T-helper 1 cell treated with Interleukin-12 subunit alpha and Interleukin-12 subunit beta and Interleukin-4 antibody, amounts not matched to agents 30 μg/mL and 1 μg/mL, for 36 hours (primary cell): ENCODE measurements at regions not wholly inside any gene's neighbourhood (a gene's known extent, or its start where the extent isn't known, plus 50 kb on each side); places are given as distances from the start of the nearest gene placed in this dataset.
"Not testable (repeated sequence)": the region's sequence is repeated elsewhere in the genome, so short reads cannot be mapped to it uniquely, and the experiment has no call there.

Experiments
- H3K27ac Mint-ChIP-seq: one replicate; pipeline ENCODE4 v1.8.0; 2021; ENCODE audit warnings: mild to moderate bottlenecking, mixed read lengths
- H3K27me3 Mint-ChIP-seq: one replicate; pipeline ENCODE4 v1.8.0; 2021; ENCODE audit warnings: low read depth, mixed read lengths
- H3K36me3 Mint-ChIP-seq: one replicate; pipeline ENCODE4 v1.8.0; 2021; ENCODE audit warnings: low read depth, mixed read lengths
- H3K4me1 Mint-ChIP-seq: one replicate; pipeline ENCODE4 v1.8.0; 2021; ENCODE audit warnings: low read depth, mixed read lengths
- H3K4me3 Mint-ChIP-seq: one replicate; pipeline ENCODE4 v1.8.0; 2021; ENCODE audit warnings: mild to moderate bottlenecking, moderate library complexity, mixed read lengths
- H3K9me3 Mint-ChIP-seq: one replicate; pipeline ENCODE4 v1.8.0; 2021; ENCODE audit warnings: mixed read lengths

GRCh38 chr16:5916711-5917191, 819.2 kb upstream of the EEF2KMT start:
- H3K4me1 Mint-ChIP-seq, result no peaks in the 10 kb centered on the region
- no peaks in the 10 kb centered on the region for H3K36me3 Mint-ChIP-seq
- H3K9me3 Mint-ChIP-seq, result peaks cover 26% of the 10 kb centered on the region
- no peaks in the 10 kb centered on the region for H3K27me3 Mint-ChIP-seq
- H3K4me3 Mint-ChIP-seq, result no peak overlapping the region
- H3K27ac Mint-ChIP-seq, result no peak overlapping the region

- H3K4me1 Mint-ChIP-seq, result no peaks in the 10 kb centered on the region
- no peak overlapping the region for H3K27ac Mint-ChIP-seq
- H3K4me3 Mint-ChIP-seq, result no peak overlapping the region
Measured at GRCh38 chr16:5911241-5911640, 813.6 kb upstream of the EEF2KMT start.

GRCh38 chr16:5909556-5909955, 812.0 kb upstream of the EEF2KMT start:
- not testable (repeated sequence) for H3K27ac Mint-ChIP-seq, H3K4me1 Mint-ChIP-seq, H3K27me3 Mint-ChIP-seq, H3K4me3 Mint-ChIP-seq, H3K36me3 Mint-ChIP-seq
- peaks cover 21% of the 10 kb centered on the region for H3K9me3 Mint-ChIP-seq

More at GRCh38 chr16:5911241-5911640, 813.6 kb upstream of the EEF2KMT start:
- Mint-ChIP-seq H3K9me3 (peaks cover 10% of the 10 kb centered on the region), H3K27me3 (no peaks in the 10 kb centered on the region), H3K36me3 (no peaks in the 10 kb centered on the region)

- Mint-ChIP-seq H3K27me3 (no peaks in the 10 kb centered on the region), H3K9me3 (peaks cover 18% of the 10 kb centered on the region), H3K27ac (no peak overlapping the region), H3K4me3 (no peak overlapping the region), H3K4me1 (no peaks in the 10 kb centered on the region), H3K36me3 (no peaks in the 10 kb centered on the region)
Measured at GRCh38 chr16:5907544-5907943, 809.9 kb upstream of the EEF2KMT start.

- no peaks in the 10 kb centered on the region for H3K36me3 Mint-ChIP-seq
- H3K4me3 Mint-ChIP-seq, result no peak overlapping the region
- H3K27me3 Mint-ChIP-seq, result no peaks in the 10 kb centered on the region
- no peak overlapping the region for H3K27ac Mint-ChIP-seq
- no peaks in the 10 kb centered on the region for H3K4me1 Mint-ChIP-seq
- H3K9me3 Mint-ChIP-seq, result peaks cover 25% of the 10 kb centered on the region
Measured at GRCh38 chr16:5906351-5906750, 808.8 kb upstream of the EEF2KMT start.

GRCh38 chr16:5905935-5906334, 808.3 kb upstream of the EEF2KMT start:
- Mint-ChIP-seq H3K4me1 (no peaks in the 10 kb centered on the region), H3K9me3 (peaks cover 25% of the 10 kb centered on the region), H3K36me3 (no peaks in the 10 kb centered on the region), H3K27me3 (no peaks in the 10 kb centered on the region), H3K27ac (no peak overlapping the region), H3K4me3 (no peak overlapping the region)

GRCh38 chr16:5903832-5904231, 806.2 kb upstream of the EEF2KMT start:
- Mint-ChIP-seq H3K36me3 (no peaks in the 10 kb centered on the region), H3K4me3 (no peak overlapping the region), H3K4me1 (no peaks in the 10 kb centered on the region), H3K27me3 (no peaks in the 10 kb centered on the region), H3K27ac (no peak overlapping the region), H3K9me3 (peaks cover 33% of the 10 kb centered on the region)

- Mint-ChIP-seq H3K27ac (no peak overlapping the region), H3K36me3 (no peaks in the 10 kb centered on the region), H3K4me1 (no peaks in the 10 kb centered on the region), H3K4me3 (no peak overlapping the region), H3K9me3 (peaks cover 33% of the 10 kb centered on the region), H3K27me3 (no peaks in the 10 kb centered on the region)
Measured at GRCh38 chr16:5903153-5903552, 805.6 kb upstream of the EEF2KMT start.

GRCh38 chr16:5900046-5900445, 802.5 kb upstream of the EEF2KMT start:
- no peaks in the 10 kb centered on the region for H3K4me1 Mint-ChIP-seq
- H3K36me3 Mint-ChIP-seq, result no peaks in the 10 kb centered on the region
- no peak overlapping the region for H3K27ac Mint-ChIP-seq
- no peaks in the 10 kb centered on the region for H3K27me3 Mint-ChIP-seq
- no peak overlapping the region for H3K4me3 Mint-ChIP-seq
- H3K9me3 Mint-ChIP-seq, result peaks cover 33% of the 10 kb centered on the region

- Mint-ChIP-seq H3K27me3 (no peaks in the 10 kb centered on the region), H3K36me3 (no peaks in the 10 kb centered on the region), H3K27ac (no peak overlapping the region), H3K9me3 (peaks cover 40% of the 10 kb centered on the region), H3K4me1 (no peaks in the 10 kb centered on the region), H3K4me3 (no peak overlapping the region)
Measured at GRCh38 chr16:5895976-5896375, 798.4 kb upstream of the EEF2KMT start.

GRCh38 chr16:5895137-5895536, 797.5 kb upstream of the EEF2KMT start:
- peaks cover 37% of the 10 kb centered on the region for H3K9me3 Mint-ChIP-seq
- no peaks in the 10 kb centered on the region for H3K27me3 Mint-ChIP-seq
- H3K27ac Mint-ChIP-seq, result no peak overlapping the region
- no peaks in the 10 kb centered on the region for H3K36me3 Mint-ChIP-seq
- no peaks in the 10 kb centered on the region for H3K4me1 Mint-ChIP-seq
- no peak overlapping the region for H3K4me3 Mint-ChIP-seq

- Mint-ChIP-seq H3K4me3 (no peak overlapping the region), H3K9me3 (peaks cover 25% of the 10 kb centered on the region), H3K4me1 (no peaks in the 10 kb centered on the region), H3K36me3 (no peaks in the 10 kb centered on the region), H3K27ac (no peak overlapping the region), H3K27me3 (no peaks in the 10 kb centered on the region)
Measured at GRCh38 chr16:5891296-5891695, 793.7 kb upstream of the EEF2KMT start.

GRCh38 chr16:5885521-5885920, 787.9 kb upstream of the EEF2KMT start:
- Mint-ChIP-seq H3K27me3 (no peaks in the 10 kb centered on the region), H3K9me3 (peaks cover 11% of the 10 kb centered on the region), H3K36me3 (no peaks in the 10 kb centered on the region), H3K27ac (no peak overlapping the region), H3K4me3 (no peak overlapping the region), H3K4me1 (no peaks in the 10 kb centered on the region)

- Mint-ChIP-seq H3K27ac (no peak overlapping the region), H3K4me1 (no peaks in the 10 kb centered on the region), H3K27me3 (no peaks in the 10 kb centered on the region), H3K9me3 (peaks cover 13% of the 10 kb centered on the region), H3K36me3 (no peaks in the 10 kb centered on the region), H3K4me3 (no peak overlapping the region)
Measured at GRCh38 chr16:5884996-5885395, 787.4 kb upstream of the EEF2KMT start.

GRCh38 chr16:5884339-5884738, 786.7 kb upstream of the EEF2KMT start:
- Mint-ChIP-seq H3K4me1 (no peaks in the 10 kb centered on the region), H3K4me3 (no peak overlapping the region), H3K27ac (no peak overlapping the region), H3K36me3 (no peaks in the 10 kb centered on the region), H3K9me3 (peaks cover 17% of the 10 kb centered on the region), H3K27me3 (no peaks in the 10 kb centered on the region)

GRCh38 chr16:5882087-5882640, 784.6 kb upstream of the EEF2KMT start:
- Mint-ChIP-seq H3K4me1 (no peaks in the 10 kb centered on the region), H3K27me3 (no peaks in the 10 kb centered on the region), H3K4me3 (no peak overlapping the region), H3K27ac (no peak overlapping the region), H3K9me3 (peaks cover 26% of the 10 kb centered on the region), H3K36me3 (no peaks in the 10 kb centered on the region)
